ENCODE measurements at regions not wholly inside any gene's neighbourhood (a gene's known extent, or its start where the extent isn't known, plus 50 kb on each side); places are given as distances from the start of the nearest gene placed in this dataset.
"Not testable (repeated sequence)": the region's sequence is repeated elsewhere in the genome, so short reads cannot be mapped to it uniquely, and the experiment has no call there.

DNA sequence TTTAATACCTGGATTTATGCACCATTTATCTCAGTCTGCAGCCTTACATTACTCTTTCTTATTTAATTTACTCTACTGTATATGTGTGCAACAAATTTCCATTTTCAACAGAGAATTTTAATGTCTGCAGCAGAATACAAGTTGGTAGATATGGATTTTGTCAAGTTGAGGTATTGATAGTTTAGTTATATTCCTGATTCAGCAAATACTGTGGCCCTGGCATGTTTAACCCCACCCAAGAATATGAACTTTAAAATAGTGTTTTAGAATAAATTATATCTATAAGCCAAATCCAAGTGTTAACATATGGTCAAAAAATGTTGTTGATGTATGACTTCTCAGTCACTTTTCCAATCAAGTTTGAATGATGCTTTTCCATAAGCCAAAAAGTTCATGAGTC is 378.4 kb upstream of the NRG3 start:
- H3K4me3 ChIP-seq, result no peak overlapping the region
- no peak overlapping the region for H3K27ac ChIP-seq

GRCh38 chr10:81498011-81498551 is 376.9 kb upstream of the NRG3 start:
- no peak overlapping the region for H3K27ac ChIP-seq
- no peak overlapping the region for H3K4me3 ChIP-seq

DNA sequence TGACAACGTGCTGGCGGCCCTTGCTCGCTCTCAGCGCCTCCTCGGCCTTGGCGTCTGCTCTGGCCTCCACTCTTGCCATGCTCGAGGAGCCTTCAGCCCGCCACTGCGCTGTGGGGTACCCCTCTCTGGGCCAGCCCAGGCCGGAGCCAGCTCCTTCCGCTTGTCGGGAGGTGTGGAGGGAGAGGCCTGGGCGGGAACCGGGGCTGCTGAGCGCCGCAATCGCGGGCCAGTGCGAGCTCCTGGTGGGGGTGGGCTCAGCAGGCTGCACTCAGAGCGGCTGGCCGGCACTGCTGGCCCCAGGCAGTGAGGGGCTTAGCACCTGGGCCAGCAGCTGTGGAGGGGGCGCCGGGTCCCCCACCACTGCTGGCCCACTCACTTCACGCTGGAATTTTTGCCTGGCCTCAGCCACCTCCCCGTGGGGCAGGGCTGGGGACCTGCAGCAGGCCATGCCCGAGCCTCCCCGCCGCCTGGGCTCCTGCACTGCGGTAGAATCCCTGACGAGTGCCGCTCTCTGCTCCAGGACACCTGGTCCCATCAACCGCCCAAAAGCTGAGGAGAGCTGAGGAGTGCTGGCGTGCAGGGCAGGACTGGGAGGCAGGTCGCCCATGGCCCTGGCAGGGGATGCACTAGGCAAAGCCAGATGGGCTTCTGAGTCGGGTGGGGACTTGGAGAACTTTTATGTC is 372.2 kb upstream of the NRG3 start:
- H3K27ac ChIP-seq, result no peak overlapping the region
- no peak overlapping the region for H3K4me3 ChIP-seq

DNA sequence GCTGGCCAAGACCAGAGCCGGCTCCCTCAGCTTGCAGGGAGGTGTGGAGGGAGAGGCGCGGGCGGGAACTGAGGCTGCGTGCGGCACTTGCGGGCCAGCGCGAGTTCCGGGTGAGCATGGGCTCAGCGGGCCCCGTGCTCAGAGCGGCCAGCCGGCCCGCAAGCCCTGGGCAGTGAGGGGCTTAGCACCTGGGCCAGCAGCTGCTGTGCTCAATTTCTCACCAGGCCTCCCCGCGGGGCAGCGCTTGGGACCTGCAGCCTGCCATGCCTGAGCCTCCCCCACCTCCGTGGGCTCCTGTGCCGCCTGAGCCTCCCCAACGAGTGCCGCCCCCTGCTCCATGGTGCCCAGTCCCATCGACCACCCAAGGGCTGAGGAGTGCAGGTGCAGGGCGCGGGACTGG is 369.2 kb upstream of the NRG3 start:
- H3K27ac ChIP-seq, H3K4me3 ChIP-seq: not testable (repeated sequence)

DNA sequence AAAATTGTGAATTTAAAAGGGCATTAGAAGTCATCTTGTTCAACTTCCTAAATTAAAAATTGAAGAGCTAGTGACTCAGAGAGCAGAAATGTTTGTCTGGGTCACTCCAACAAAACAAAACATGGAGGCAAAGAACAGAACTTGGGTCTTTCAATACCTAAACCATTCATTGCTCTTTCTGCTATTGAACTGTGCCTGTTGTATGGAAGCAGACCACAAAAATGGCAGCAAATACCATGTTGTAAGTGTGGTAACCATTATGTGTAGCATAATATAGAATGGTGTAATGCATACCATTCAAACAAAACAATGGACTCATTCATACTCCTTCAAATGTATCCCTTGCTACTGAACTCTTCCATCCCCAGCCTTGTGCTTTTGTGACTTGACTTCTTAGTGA is 360.2 kb upstream of the NRG3 start:
- Histone ChIP-seq H3K27ac (no peak overlapping the region), H3K4me3 (no peak overlapping the region)

GRCh38 chr10:81520688-81521087 is 354.3 kb upstream of the NRG3 start:
- no peak overlapping the region for H3K4me3 ChIP-seq
- H3K27ac ChIP-seq, result no peak overlapping the region

DNA sequence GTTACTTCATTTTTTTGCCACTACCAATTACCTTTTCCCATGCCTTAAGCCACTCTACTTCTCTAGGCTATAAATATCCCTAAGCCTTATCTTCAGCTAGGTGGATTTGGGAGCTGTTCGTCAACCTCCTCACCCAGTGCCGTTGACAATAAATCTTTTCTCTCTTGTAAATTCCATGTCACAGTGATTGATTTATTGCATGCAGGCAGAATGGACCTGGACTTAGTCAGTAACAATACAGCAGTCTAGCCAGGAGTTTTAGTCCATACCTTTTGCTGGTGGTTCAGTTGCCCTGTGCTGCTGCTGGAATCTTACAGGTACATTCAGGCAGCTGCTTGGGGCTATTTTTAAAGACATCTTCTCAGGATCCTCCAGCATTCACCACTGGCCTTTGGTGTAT is 350.5 kb upstream of the NRG3 start:
- Histone ChIP-seq H3K4me3 (no peak overlapping the region), H3K27ac (no peak overlapping the region)

- Histone ChIP-seq H3K27ac (no peak overlapping the region), H3K4me3 (no peak overlapping the region)
Observed at GRCh38 chr10:81532403-81532802, 342.6 kb upstream of the NRG3 start.

DNA sequence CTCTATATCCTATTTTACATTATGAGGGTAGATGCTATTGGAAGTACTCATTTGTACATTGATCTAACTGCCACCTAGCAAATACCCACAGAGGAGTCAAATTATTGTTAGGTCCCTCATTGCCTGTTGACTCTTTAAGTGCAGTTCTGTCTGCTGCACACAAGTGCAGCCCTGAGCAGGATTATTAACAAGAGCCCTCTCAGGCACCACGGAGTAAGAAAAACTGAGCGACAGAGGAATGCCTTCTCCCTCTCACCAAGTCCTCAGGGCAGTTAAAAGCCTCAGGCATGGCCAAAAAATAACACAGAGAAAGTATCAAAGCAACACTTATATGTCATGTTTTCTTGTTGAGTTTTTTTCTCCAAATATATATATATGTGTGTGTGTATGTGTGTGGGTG is 340.0 kb upstream of the NRG3 start:
- no peak overlapping the region for H3K4me3 ChIP-seq
- no peak overlapping the region for H3K27ac ChIP-seq

DNA sequence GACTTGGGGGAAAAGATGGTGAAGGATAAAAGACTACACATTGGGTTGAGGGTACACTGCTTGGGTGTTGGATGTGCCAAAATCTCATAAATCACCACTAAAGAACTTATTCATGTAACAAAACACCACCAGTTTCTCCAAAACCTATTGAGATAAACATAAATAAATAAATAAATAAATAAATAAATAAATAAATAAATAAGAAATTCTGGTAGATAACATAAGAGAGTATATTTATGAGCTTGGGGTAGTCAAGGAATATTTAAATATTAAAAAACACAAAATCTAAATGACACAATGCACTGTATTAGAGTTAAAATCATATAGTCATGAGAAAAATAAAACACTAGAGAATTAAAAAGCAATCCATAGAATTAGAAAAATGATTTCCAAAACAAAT is 333.5 kb upstream of the NRG3 start:
- H3K4me3 ChIP-seq, result no peak overlapping the region
- no peak overlapping the region for H3K27ac ChIP-seq

DNA sequence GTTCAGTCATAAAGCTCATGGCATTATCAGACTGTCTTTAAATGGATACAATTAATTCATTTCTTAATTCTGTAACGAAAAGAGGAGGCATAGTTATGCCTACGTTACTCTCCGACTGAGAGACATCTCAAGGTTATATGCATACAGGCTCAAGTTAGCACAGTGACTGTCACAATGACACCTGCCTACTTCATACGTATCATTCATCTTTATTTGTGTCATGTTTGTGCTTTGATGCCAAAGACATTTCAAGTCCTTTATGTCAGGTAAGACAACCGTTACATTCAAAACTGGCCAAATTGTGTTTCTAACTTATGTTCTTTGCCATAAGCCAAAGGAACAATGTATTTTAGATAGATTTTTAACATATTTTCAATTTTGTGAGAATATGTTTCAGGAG is 328.8 kb upstream of the NRG3 start:
- H3K4me3 ChIP-seq, result no peak overlapping the region
- no peak overlapping the region for H3K27ac ChIP-seq

DNA sequence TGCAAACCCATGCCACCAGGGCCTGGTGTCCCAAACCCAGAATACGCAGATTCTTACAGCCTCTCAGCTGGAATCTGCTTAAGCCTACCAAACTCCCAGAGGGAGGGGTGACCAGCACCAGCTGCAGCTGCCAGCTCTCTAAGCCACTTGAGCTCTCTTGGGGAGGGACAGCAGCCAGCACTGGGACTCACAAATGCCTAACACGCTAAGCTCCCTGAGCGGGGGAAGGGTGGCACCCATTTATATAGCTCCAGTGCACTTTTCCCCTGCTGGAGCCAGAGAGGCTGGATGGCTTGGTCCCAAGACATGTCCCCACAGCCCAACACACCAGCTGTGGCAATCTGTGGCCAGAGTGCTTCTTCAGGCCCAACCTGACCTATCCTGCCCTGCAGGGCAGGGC is 326.8 kb upstream of the NRG3 start:
- H3K27ac ChIP-seq, result no peak overlapping the region
- H3K4me3 ChIP-seq, result no peak overlapping the region

GRCh38 chr10:81564143-81564542 is 310.9 kb upstream of the NRG3 start:
- no peak overlapping the region for H3K4me3 ChIP-seq
- no peak overlapping the region for H3K27ac ChIP-seq

DNA sequence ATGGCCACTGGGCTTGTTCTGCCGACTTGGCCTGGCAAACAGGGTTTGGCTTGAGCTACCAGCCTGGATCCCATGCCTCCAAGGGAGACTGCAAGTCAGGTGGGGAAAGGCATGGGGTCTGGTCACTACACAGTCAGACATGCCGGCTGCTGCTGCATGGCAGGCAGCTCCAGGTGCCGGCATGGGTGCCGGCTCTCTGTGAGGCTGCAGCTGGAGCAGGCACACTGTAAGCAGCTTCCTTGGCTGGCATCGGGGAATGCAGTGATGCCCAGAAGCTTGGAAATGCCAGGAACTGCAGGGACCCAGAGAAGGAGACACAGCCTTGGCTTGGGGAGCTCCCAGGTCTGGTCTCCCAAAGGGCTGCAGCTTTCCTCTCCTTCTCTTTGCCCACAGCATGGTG is 305.5 kb upstream of the NRG3 start:
- H3K27ac ChIP-seq, result no peak overlapping the region
- no peak overlapping the region for H3K4me3 ChIP-seq

DNA sequence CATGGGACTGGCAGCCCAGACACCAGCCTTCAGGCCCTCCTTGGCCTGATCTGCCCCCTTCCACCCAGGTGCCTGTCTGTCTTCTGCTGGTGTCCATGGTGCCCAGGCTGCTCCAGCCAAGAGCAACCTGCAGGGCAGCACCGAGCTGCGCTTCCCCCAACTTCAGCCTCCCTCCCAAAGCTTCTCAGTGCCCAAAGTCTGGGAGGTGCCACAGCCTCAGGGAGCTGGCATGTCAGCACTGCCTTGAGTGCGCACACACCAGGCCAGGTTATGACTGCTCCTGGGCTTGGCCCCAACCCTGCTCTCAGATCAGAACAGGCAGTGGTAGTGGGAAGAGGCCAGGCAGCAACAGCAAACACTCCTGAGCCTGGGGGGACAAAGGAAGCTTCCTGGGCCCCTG is 304.6 kb upstream of the NRG3 start:
- no peak overlapping the region for H3K27ac ChIP-seq

GRCh38 chr10:81570878-81571794 is 303.9 kb upstream of the NRG3 start:
- no peak overlapping the region for H3K4me3 ChIP-seq
- H3K27ac ChIP-seq, result no peak overlapping the region

More for the DNA sequence above, 304.6 kb upstream of the NRG3 start:
- H3K4me3 ChIP-seq, result no peak overlapping the region

- H3K4me3 ChIP-seq, result no peak overlapping the region
Observed at GRCh38 chr10:81575036-81575435, 300.0 kb upstream of the NRG3 start.

GRCh38 chr10:81576336-81576735 is 298.7 kb upstream of the NRG3 start:
- Histone ChIP-seq H3K4me3 (no peak overlapping the region), H3K27ac (no peak overlapping the region)

More at GRCh38 chr10:81575036-81575435, 300.0 kb upstream of the NRG3 start:
- H3K27ac ChIP-seq, result no peak overlapping the region

- no peak overlapping the region for H3K4me3 ChIP-seq
- no peak overlapping the region for H3K27ac ChIP-seq
Observed at GRCh38 chr10:81594991-81595390, 280.0 kb upstream of the NRG3 start.

GRCh38 chr10:81600185-81600584 is 274.8 kb upstream of the NRG3 start:
- no peak overlapping the region for H3K4me3 ChIP-seq
- no peak overlapping the region for H3K27ac ChIP-seq

DNA sequence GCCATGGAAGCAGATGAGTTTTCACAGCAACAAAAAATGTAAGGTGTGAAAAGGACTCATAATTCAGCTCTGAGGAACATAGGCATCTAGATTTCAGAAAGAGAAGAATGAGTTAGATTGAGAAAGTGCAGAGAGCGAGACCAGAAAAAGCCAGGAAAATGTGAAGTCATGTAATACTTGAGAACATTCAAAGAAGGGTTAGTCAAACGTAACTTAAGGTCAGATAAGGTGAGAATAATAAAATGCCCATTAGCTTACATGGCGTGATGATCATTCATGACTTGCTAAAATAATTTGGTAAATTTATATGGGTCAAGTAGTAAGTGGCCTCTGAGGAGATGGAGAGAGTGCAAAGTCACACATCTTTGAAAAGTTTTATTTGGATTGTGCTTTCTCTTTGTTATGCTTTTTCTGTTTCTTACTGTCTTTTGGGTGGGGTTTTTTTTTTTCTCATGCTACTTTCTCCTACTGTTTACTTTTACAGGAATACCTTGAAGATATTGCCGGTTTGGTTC is 271.8 kb upstream of the NRG3 start:
- H3K27ac ChIP-seq, result no peak overlapping the region
- H3K4me3 ChIP-seq, result no peak overlapping the region

Measured in skin epidermis (tissue), 12 donors.